ENCODE measurements at regions not wholly inside any gene's neighbourhood (a gene's known extent, or its start where the extent isn't known, plus 50 kb on each side); places are given as distances from the start of the nearest gene placed in this dataset.

DNA sequence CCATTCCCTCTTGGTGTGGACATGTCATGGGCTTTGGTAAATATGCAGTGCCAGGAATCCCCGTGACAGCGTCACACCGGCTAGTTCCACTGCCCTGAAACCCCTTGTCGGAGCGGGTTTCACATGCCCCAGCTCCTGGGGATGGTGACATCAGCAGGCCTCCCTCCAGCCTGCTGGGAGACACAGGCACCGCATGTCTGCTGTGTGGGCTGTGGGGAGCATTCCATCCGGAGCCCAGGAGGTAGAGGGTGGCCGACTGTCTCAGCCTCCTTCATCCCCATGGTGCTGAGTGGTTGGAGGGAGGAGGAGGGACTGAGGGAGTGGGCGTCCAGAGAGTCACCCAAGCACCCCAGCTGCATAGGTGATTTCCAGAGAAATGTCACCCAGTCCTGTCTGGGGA is 1161.1 kb downstream of the BRD1 start:
- H3K4me3 ChIP-seq (ENCODE audit: low read depth, low read length) = no peak overlapping the region
- no peak for TF ChIP-seq CTCF (conservative IDR thresholded peaks at IDR 0.05; ENCODE audit: low read depth, low read length)
- DNase-seq (ENCODE audit: low read depth) = no peak

DNA sequence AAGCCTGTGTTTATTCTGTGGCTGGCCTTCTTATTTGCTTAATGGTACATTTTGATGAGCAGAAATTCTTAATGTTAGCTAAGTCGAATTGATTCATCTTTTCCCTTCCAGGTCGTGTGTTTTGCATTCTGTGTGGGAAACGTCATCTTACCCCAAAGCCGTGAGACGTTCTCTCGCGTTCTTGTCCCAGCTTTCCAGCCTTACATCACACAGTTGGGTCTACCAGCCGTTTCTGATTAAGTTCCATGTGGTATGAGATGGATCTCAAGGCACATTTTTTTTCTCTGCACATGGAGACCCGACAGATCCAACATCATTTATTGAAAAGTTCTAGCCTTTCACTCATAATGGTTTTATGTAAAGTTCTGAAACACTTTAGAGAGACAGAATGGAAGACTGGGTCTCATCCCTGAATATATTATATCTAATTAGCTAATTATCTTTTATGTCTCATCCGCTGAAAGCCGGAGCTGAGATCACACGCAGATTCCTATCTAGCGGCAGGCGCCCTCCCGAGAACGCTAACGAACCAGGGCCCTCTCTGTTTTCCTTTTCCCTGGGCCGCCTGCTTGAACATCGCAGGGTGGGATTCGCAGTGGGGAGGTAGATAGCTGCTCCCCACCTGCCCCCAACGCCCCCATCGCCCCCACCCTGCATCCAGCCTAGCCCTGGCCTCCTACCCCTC is 1162.2 kb downstream of the BRD1 start:
- no peak for DNase-seq (ENCODE audit: low read depth)
- TF ChIP-seq CTCF (conservative IDR thresholded peaks at IDR 0.05; ENCODE audit: low read depth, low read length) = no peak
- no peak overlapping the region for H3K4me3 ChIP-seq (ENCODE audit: low read depth, low read length)

DNA sequence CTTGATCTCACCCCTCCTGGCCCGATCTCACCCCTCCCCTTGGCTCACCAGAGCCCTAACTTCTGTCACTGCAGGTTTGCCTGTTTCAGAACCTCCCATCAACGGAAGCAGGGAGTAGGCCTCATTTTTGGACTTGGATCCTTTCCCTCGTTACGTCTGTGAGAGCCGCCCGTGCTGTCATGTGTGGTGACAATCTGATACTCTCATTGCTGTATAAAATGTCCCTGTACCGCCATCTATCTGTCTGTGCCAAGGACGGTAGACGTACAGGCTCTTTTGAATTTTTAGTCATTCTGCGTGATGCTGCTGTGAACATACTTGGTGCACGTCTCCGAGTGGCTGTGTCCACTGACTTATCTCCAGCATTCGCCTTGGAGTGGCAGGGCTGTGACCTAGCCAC is 1163.1 kb downstream of the BRD1 start:
- DNase-seq (ENCODE audit: low read depth) = no peak
- no peak for TF ChIP-seq CTCF (conservative IDR thresholded peaks at IDR 0.05; ENCODE audit: low read depth, low read length)
- H3K4me3 ChIP-seq (ENCODE audit: low read depth, low read length) = no peak overlapping the region

- peak; percentile 31 for TF ChIP-seq CTCF (conservative IDR thresholded peaks at IDR 0.05; ENCODE audit: low read depth, low read length)
- DNase-seq (ENCODE audit: low read depth) = no peak
- no peak overlapping the region for H3K4me3 ChIP-seq (ENCODE audit: low read depth, low read length)
Measured at GRCh38 chr22:48663297-48663696, 1164.4 kb downstream of the BRD1 start.

- no peak overlapping the region for H3K4me3 ChIP-seq (ENCODE audit: low read depth, low read length)
- TF ChIP-seq CTCF (conservative IDR thresholded peaks at IDR 0.05; ENCODE audit: low read depth, low read length) = no peak
- DNase-seq (ENCODE audit: low read depth) = no peak
Measured at GRCh38 chr22:48662476-48663135, 1165.1 kb downstream of the BRD1 start.

GRCh38 chr22:48661984-48662383 is 1165.7 kb downstream of the BRD1 start:
- no peak for TF ChIP-seq CTCF (conservative IDR thresholded peaks at IDR 0.05; ENCODE audit: low read depth, low read length)
- no peak for DNase-seq (ENCODE audit: low read depth)
- H3K4me3 ChIP-seq (ENCODE audit: low read depth, low read length) = no peak overlapping the region
